GM12878 (cell line): ENCODE measurements at regions not wholly inside any gene's neighbourhood (a gene's known extent, or its start where the extent isn't known, plus 50 kb on each side); places are given as distances from the start of the nearest gene placed in this dataset.

Source experiments
- BHLHE40 ChIP-seq, 2 experiments: fragments of 450-650 bp in 1 of 2; IDR thresholded peaks; 2 replicates each; pipeline ENCODE4 v1.6.1; 2011 to 2017; ENCODE audit warnings: low read depth in 2 of 2, borderline replicate concordance in 1 of 2, improper control_type of control experiment in 1 of 2, low read length in 1 of 2, mild to moderate bottlenecking in 1 of 2
- CEBPB ChIP-seq, 2 experiments: fragments of 150-350 bp in 1 of 2; IDR thresholded peaks; 2 replicates each; pipeline ENCODE4 v1.6.1; 2012 to 2014; ENCODE audit warnings: low read depth in 2 of 2, low read length in 2 of 2, borderline replicate concordance in 1 of 2, inconsistent platforms in 1 of 2
- CTCF ChIP-seq, 3 experiments: IDR thresholded peaks in 2 of 3; conservative IDR thresholded peaks in 1 of 3; 2 replicates each; pipeline ENCODE4 v1.5.1; 2011; ENCODE audit warnings: low read depth in 3 of 3, low read length in 3 of 3, mild to moderate bottlenecking in 3 of 3, control low read depth in 2 of 3, moderate library complexity in 2 of 3, inconsistent platforms in 1 of 3, mixed read lengths in 1 of 3; ENCODE audit not compliant: control insufficient read depth in 2 of 3, insufficient read depth in 1 of 3; ENCODE audit errors: extremely low read depth in 1 of 3
- NBN ChIP-seq: fragments of 450-650 bp; IDR thresholded peaks from 2 replicates; pipeline ENCODE4 v1.6.1; 2016
- NRF1 ChIP-seq: conservative IDR thresholded peaks from 2 replicates; pipeline ENCODE4 v1.6.1; 2011; ENCODE audit warnings: mild to moderate bottlenecking, low read depth, low read length, improper control_type of control experiment
- POLR2A ChIP-seq: IDR thresholded peaks from 2 replicates; pipeline ENCODE4 v1.6.1; 2011; ENCODE audit warnings: low read depth, mild to moderate bottlenecking, low read length
- RFX5 ChIP-seq: IDR thresholded peaks from 2 replicates; pipeline ENCODE4 v1.6.1; 2011; ENCODE audit warnings: low read depth, low read length, improper control_type of control experiment
- SKIL ChIP-seq: fragments of 450-650 bp; IDR thresholded peaks from 2 replicates; pipeline ENCODE4 v1.6.1; 2017; ENCODE audit warnings: mild to moderate bottlenecking, low read depth, inconsistent platforms; ENCODE audit not compliant: poor library complexity, severe bottlenecking
- SP1 ChIP-seq: IDR thresholded peaks from one replicate; pipeline ENCODE4 v1.6.1; 2011; ENCODE audit warnings: low read depth, low read length
- ZBTB33 ChIP-seq: fragments of 450-650 bp; IDR thresholded peaks from 2 replicates; pipeline ENCODE4 v1.6.1; 2017; ENCODE audit warnings: mild to moderate bottlenecking

GRCh38 chr12:113663396-113663795 is 191.7 kb upstream of the LHX5 start:
- TF ChIP-seq ZBTB33 (no peak), NRF1 (no peak), CEBPB (IDR thresholded peaks at IDR 0.05; ENCODE audit: borderline replicate concordance in 1 of 2, low read depth in 2 of 2, low read length in 2 of 2) (no peak), CTCF (IDR thresholded peaks at IDR 0.05 in 2 of 3, conservative IDR thresholded peaks at IDR 0.05 in 1 of 3; ENCODE audit: control insufficient read depth in 2 of 3, extremely low read depth in 1 of 3, insufficient read depth in 1 of 3, low read depth in 3 of 3, low read length in 3 of 3) (no peak), SP1 (no peak), RFX5 (no peak), BHLHE40 (IDR thresholded peaks at IDR 0.05; ENCODE audit: borderline replicate concordance in 1 of 2, low read depth in 2 of 2, low read length in 1 of 2) (no peak), POLR2A (no peak), NBN (no peak), SKIL (no peak)
